ENCODE measurements at regions not wholly inside any gene's neighbourhood (a gene's known extent, or its start where the extent isn't known, plus 50 kb on each side); places are given as distances from the start of the nearest gene placed in this dataset.
"Not testable (repeated sequence)": the region's sequence is repeated elsewhere in the genome, so short reads cannot be mapped to it uniquely, and the experiment has no call there.

- DNase-seq (ENCODE audit: low spot score) = not testable (repeated sequence)
Measured at GRCh38 chrX:10469-11458, 270.4 kb upstream of the PLCXD1 start.

DNA sequence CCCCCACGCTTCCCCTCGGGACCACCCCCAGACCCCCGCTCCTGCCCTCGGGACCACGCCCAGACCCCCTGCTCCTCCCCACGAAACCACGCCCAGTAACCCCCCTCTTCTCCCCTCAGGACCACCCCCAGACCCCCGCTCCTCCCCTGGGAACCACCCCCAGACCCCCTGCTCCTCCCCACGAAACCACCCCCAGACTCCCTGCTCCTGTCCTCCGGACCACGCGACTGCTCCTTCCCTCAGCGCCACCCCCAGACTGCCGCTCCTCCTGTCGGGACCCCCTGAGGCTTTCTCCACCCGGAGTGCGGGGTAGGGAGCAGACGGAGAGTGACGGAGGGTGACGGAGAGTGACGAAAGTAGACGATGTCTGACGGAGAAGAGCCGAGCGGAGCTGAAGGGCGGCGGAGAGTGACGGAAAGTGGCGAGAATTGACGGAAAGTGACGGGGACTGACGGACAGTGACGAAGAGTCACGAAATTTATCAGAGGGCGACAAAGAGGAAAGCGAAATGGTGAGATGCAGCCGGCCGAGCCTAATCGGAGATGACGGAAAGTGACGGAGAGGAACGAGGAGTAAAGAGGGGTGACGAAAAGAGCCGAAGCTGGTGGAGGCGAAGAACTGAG, 267.2 kb upstream of the PLCXD1 start:
- not testable (repeated sequence) for DNase-seq (ENCODE audit: low spot score)

DNA sequence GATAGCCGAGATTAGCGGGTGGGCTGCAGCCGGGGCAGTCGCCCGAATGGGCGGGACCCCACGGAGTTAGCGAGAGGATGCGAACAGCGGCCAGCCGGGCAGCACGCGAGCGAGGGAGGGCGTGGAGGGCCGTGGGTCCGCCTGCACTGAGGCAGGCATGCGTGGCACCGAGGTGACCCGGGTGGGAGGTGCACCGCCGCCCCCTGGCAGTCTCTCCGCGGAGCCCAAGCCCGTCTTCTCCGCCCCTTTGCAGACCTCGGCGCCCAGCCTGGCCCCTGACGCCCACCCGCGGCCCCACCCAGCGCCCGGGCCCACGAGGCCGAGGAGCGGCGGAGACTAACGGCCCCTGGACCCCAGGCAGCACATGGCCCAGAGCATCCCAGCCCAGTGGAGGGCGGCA, 266.7 kb upstream of the PLCXD1 start:
- DNase-seq (ENCODE audit: low spot score) = peak; percentile 31

DNA sequence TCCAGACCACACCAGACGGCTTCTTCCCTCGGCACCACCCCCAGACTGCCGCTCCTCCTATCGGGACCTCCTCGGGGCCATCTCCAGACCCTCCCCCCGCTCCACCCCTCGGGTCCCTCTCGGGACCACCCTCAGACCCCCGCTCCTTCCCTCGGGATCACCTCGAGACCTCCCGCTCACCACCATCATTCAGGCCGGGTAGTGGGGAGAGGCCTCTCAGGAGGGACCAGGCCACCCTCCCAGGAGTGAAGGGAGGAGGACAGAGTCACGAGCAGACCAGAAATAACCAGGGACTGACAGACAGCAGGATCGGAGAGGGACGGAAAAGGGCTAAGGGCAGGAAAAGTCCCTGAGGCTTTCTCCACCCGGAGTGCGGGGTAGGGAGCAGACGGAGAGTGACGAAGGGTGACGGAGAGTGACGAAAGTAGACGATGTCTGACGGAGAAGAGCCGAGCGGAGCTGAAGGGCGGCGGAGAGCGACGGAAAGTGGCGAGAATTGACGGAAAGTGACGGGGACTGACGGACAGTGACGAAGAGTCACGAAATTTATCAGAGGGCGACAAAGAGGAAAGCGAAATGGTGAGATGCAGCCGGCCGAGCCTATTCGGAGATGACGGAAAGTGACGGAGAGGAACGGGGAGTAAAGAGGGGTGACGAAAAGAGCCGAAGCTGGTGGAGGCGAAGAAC, 262.3 kb upstream of the PLCXD1 start:
- not testable (repeated sequence) for DNase-seq (ENCODE audit: low spot score)

DNA sequence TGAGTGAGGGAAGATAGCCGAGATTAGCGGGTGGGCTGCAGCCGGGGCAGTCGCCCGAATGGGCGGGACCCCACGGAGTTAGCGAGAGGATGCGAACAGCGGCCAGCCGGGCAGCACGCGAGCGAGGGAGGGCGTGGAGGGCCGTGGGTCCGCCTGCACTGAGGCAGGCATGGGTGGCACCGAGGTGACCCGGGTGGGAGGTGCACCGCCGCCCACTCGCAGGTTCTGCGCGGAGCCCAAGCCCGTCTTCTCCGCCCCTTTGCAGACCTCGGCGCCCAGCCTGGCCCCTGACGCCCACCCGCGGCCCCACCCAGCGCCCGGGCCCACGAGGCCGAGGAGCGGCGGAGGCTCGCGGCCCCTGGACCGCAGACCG, 261.7 kb upstream of the PLCXD1 start:
- DNase-seq (ENCODE audit: low spot score) = not testable (repeated sequence)

- peak; percentile 65 for DNase-seq (ENCODE audit: low spot score)
Measured at GRCh38 chrX:19912-20571, 261.1 kb upstream of the PLCXD1 start.

GRCh38 chrX:24139-24538, 257.0 kb upstream of the PLCXD1 start:
- DNase-seq (ENCODE audit: low spot score) = not testable (repeated sequence)

All from left forelimb (tissue), 1 donor.